HepG2 (cell line): ENCODE measurements at regions not wholly inside any gene's neighbourhood (a gene's known extent, or its start where the extent isn't known, plus 50 kb on each side); places are given as distances from the start of the nearest gene placed in this dataset.
"Not testable (repeated sequence)": the region's sequence is repeated elsewhere in the genome, so short reads cannot be mapped to it uniquely, and the experiment has no call there.

Experiments used
- ATAC-seq: fragments of 200-7000 bp; cut with Tn5 transposase; 3 replicates; pipeline ENCODE4 v1.9.1; 2020; ENCODE audit warnings: mild to moderate bottlenecking, moderate library complexity
- BruUV-seq: library from RNA; stranded (reverse); fragments of 400-500 nt; replicated peaks from 2 replicates; lab custom pipeline; 2021; lab: Mats Ljungman, UMichigan
- CTCF ChIA-PET: fragments of 300-600 bp; formaldehyde crosslinking; extraction: SDS; loops from one replicate; lab custom pipeline; 2021; ENCODE audit warnings: low total read pairs, inconsistent platforms, low intra/inter-chr PET ratio; lab: Yijun Ruan, JAX
- POLR2A ChIA-PET: fragments of 350-600 bp; sonication (Branson Sonifier 250); formaldehyde crosslinking; loops from one replicate; lab custom pipeline; 2020; ENCODE audit warnings: antibody characterized with exemption, inconsistent platforms; lab: Yijun Ruan, JAX
- DNase-seq: peaks from one replicate; pipeline ENCODE4 v3.0.0-alpha.2; 2015; ENCODE audit warnings: low spot score
- FAIRE-seq: peaks from 3 replicates; lab custom pipeline; 2011; peaks lifted over from hg19 to GRCh38; lab: Jason Lieb, UNC
- H2AFZ ChIP-seq: one replicate; pipeline ENCODE4 v1.6.1; 2011; ENCODE audit warnings: low read length, inconsistent platforms
- H3K27ac ChIP-seq: fragments of 300-600 bp; 3 replicates; pipeline ENCODE4 v1.8.0; 2011; ENCODE audit warnings: mixed run types, mild to moderate bottlenecking, mixed read lengths, low read length, inconsistent platforms; ENCODE audit not compliant: insufficient read depth; ENCODE audit errors: extremely low read length
- H3K27me3 ChIP-seq, 2 experiments: fragments of 200-600 bp in 1 of 2; 2 replicates in 1 of 2; 3 replicates in 1 of 2; pipeline versions ENCODE4 v1.6.0 to v1.8.0; 2011; ENCODE audit warnings: low read length in 2 of 2, mild to moderate bottlenecking in 2 of 2, moderate library complexity in 2 of 2, inconsistent platforms in 1 of 2; ENCODE audit not compliant: insufficient read depth in 2 of 2, control insufficient read depth in 1 of 2
- H3K36me3 ChIP-seq, 2 experiments: fragments of 200-600 bp in 1 of 2; replicated peaks in 1 of 2; 2 replicates in 1 of 2; 3 replicates in 1 of 2; pipeline versions ENCODE4 v1.5.1 to v1.8.0; 2011; ENCODE audit warnings: low read length in 2 of 2, inconsistent platforms in 1 of 2; ENCODE audit not compliant: insufficient read depth in 2 of 2, control insufficient read depth in 1 of 2
- H3K4me1 ChIP-seq: 2 replicates; pipeline ENCODE4 v1.5.1; 2012; ENCODE audit warnings: low read length, inconsistent platforms; ENCODE audit not compliant: insufficient read depth
- H3K4me2 ChIP-seq: 2 replicates; pipeline ENCODE4 v1.6.0; 2011; ENCODE audit warnings: low read depth, low read length, inconsistent platforms
- H3K4me3 ChIP-seq, 3 experiments: fragments of 200-600 bp in 1 of 3; sonication (generic), shearing (Covaris generic) in 1 of 3; replicated peaks in 1 of 3; 2 replicates each; pipeline ENCODE4 v1.5.1; 2011 to 2016; ENCODE audit warnings: low read length in 3 of 3, inconsistent platforms in 2 of 3, low read depth in 2 of 3, mild to moderate bottlenecking in 2 of 3, control low read depth in 1 of 3, mixed read lengths in 1 of 3; ENCODE audit not compliant: insufficient read depth in 1 of 3
- H3K79me2 ChIP-seq: one replicate; pipeline ENCODE4 v1.6.1; 2011; ENCODE audit warnings: low read length, inconsistent platforms; ENCODE audit not compliant: insufficient read depth
- H3K9ac ChIP-seq: 2 replicates; pipeline ENCODE4 v1.6.0; 2011; ENCODE audit warnings: mild to moderate bottlenecking, low read depth, low read length, inconsistent platforms; ENCODE audit not compliant: insufficient read depth
- H3K9me3 ChIP-seq: 2 replicates; pipeline ENCODE4 v1.5.1; 2012; ENCODE audit warnings: mild to moderate bottlenecking, low read length
- H4K20me1 ChIP-seq: 2 replicates; pipeline ENCODE4 v1.6.0; 2011; ENCODE audit warnings: inconsistent platforms, mild to moderate bottlenecking, low read length, moderate library complexity; ENCODE audit not compliant: insufficient read depth
- HOXD1 ChIP-seq: sonication (generic); formaldehyde crosslinking; IDR thresholded peaks from 2 replicates; pipeline ENCODE4 v1.5.0; 2020; ENCODE audit warnings: missing genetic modification reagents
- SRSF9 ChIP-seq: fragments of 200-400 bp; formaldehyde crosslinking; IDR thresholded peaks from 2 replicates; pipeline ENCODE4 v1.6.1; 2018; ENCODE audit warnings: borderline replicate concordance, mild to moderate bottlenecking, low read depth, low read length; ENCODE audit not compliant: insufficient read depth, poor library complexity, severe bottlenecking
- ZFP90 ChIP-seq: sonication (generic); formaldehyde crosslinking; IDR thresholded peaks from 2 replicates; pipeline ENCODE4 v1.8.0; 2022; ENCODE audit warnings: missing genetic modification reagents, mild to moderate bottlenecking, inconsistent platforms, borderline replicate concordance
- ZNF143 ChIP-seq: sonication (generic); formaldehyde crosslinking; IDR thresholded peaks from 2 replicates; pipeline ENCODE4 v1.4.0; 2020; ENCODE audit warnings: missing genetic modification reagents
- ZNF232 ChIP-seq: sonication (generic); formaldehyde crosslinking; IDR thresholded peaks from 2 replicates; pipeline ENCODE4 v1.4.0; 2020; ENCODE audit warnings: missing genetic modification reagents, borderline replicate concordance
- ZNF382 ChIP-seq: sonication (generic); formaldehyde crosslinking; IDR thresholded peaks from 2 replicates; pipeline ENCODE4 v1.5.0; 2020; ENCODE audit warnings: missing genetic modification reagents, mild to moderate bottlenecking, borderline replicate concordance
- WGBS: methylation state at CpG from one replicate; pipeline ENCODE4 v1.1.6; 2017; ENCODE audit warnings: low lambda C conversion rate; 5-methylcytosine and 5-hydroxymethylcytosine counted together
- in situ Hi-C: cut with HindIII; loops from 2 replicates; pipeline ENCODE4 v1.10.0; 2017; ENCODE audit warnings: low pct_unique_long_range_greater_than_20kb; ENCODE audit not compliant: extremely low pct_ligation_motif_present
- intact Hi-C: fragments of 100-400 bp; cut with micrococcal nuclease; formaldehyde crosslinking; loops from one replicate; pipeline ENCODE4 v1.10.0; 2022; ENCODE audit not compliant: unreplicated experiment
- TF ChIP-seq, protein P1 (sequence below): sonication (generic); formaldehyde crosslinking; IDR thresholded peaks from 2 replicates; pipeline ENCODE4 v1.4.0; 2020; ENCODE audit warnings: missing genetic modification reagents, low read depth, mild to moderate bottlenecking, borderline replicate concordance

DNA sequence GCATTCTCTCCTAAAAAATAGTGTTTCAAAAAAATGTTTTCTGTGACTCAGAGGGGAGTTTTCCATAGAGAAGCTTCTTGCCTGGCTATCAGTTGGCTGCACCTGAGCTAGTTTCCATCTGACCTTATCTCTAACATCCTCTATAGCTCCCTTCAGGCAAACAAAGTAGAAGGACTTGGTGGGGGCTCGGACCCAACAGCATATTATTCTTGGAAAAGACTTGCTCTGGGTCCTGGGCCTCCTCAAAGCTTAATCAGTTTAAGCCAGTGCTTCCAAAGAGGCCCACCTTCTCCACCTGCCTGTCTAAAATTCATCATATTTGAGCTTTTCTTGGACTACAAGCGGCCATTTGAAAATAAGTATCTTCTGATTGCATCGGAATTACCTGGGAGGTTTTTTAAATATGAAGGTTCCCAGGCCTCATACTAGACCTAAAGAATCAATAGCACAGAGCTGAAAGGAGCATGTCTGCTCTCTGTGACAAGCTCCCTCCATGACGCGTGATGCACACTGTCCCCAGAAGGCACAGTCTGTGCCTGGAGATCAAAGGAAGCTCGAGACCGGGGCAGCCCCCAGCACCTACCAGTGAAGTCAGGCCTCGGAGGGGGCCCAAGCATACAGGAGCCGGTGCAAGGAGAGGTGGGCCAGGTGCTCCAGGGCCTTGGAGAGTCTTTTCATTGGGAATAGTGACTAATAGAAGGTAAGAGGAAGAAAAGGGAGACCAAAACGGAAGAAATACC, 80.6 kb upstream of the HIVEP1 start:
- FAIRE-seq (no peak), ATAC-seq (peak; percentile 43; the same call in 2 of the 3 replicates)
- no TSS peak for BruUV-seq
- H3K27ac ChIP-seq, result no peak overlapping the region
- H2AFZ ChIP-seq, result no peak overlapping the region
- no peaks in the 10 kb centered on the region for H3K79me2 ChIP-seq
- in situ Hi-C loops, result no loop called here
- no peaks in the 10 kb centered on the region for H3K4me1 ChIP-seq
- no peak overlapping the region for H3K9ac ChIP-seq
- H3K9me3 ChIP-seq, result no peaks in the 10 kb centered on the region
- no peak overlapping the region for H3K4me2 ChIP-seq
- no peak for TF ChIP-seq HOXD1 (CRISPR knock-in tag)
- no peak for TF ChIP-seq ZNF232 (CRISPR knock-in tag)
- TF ChIP-seq SRSF9, result no peak
- TF ChIP-seq, protein P1, sequence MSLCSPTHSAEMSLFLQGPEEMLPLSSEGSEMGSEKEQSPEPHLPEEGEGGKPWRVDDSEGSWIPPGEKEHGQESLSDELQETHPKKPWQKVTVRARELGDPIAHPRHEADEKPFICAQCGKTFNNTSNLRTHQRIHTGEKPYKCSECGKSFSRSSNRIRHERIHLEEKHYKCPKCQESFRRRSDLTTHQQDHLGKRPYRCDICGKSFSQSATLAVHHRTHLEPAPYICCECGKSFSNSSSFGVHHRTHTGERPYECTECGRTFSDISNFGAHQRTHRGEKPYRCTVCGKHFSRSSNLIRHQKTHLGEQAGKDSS (CRISPR knock-in tag), result no peak
- TF ChIP-seq ZNF143 (CRISPR knock-in tag), result no peak
- no peak for TF ChIP-seq ZNF382 (CRISPR knock-in tag)
- TF ChIP-seq ZFP90 (CRISPR knock-in tag), result no peak
- TF ChIP-seq, all 625 proteins: peak for 0
- POLR2A ChIA-PET, result no interaction called here
- peaks cover 0 to 3% of the 10 kb centered on the region in 2 experiments; a peak in 1 of 5 replicates for H3K27me3 ChIP-seq
- no peak for DNase-seq
- H3K4me3 ChIP-seq, result no peak overlapping the region
- no peaks in the 10 kb centered on the region for H3K36me3 ChIP-seq
- CTCF ChIA-PET, result no interaction called here
- intact Hi-C loops, result no loop called here
- H4K20me1 ChIP-seq, result no peaks in the 10 kb centered on the region
- WGBS, result 27% methylated on average over 10 of the region's 10 CpGs

DNA sequence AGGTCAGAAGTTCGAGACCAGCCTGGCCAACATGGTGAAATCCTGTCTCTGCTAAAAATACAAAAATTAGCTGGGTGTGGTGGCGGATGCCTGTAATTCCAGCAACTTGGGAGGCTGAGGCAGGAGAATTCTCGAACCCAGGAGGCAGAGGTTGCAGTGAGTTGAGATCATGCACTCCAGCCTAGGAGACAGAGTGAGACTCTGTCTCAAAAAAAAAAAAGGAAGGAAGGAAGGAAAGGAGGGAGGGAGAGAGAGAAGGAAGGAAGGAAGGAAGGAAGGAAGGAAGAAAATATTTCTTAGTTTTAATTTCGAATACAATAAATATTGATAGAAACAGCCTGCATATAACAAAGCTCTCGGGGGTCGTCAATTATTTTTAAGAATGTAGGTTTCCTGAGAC, 81.3 kb upstream of the HIVEP1 start:
- H3K9ac ChIP-seq, H3K4me2 ChIP-seq, H3K79me2 ChIP-seq, DNase-seq, H2AFZ ChIP-seq, CTCF ChIA-PET, H3K4me1 ChIP-seq, POLR2A ChIA-PET, H4K20me1 ChIP-seq, FAIRE-seq, H3K27ac ChIP-seq, BruUV-seq, ATAC-seq, in situ Hi-C loops, H3K9me3 ChIP-seq, H3K36me3 ChIP-seq, H3K27me3 ChIP-seq, H3K4me3 ChIP-seq, intact Hi-C loops: not testable (repeated sequence)
- 36% methylated on average over 6 of the region's 6 CpGs for WGBS
